ENCODE measurements at regions not wholly inside any gene's neighbourhood (a gene's known extent, or its start where the extent isn't known, plus 50 kb on each side); places are given as distances from the start of the nearest gene placed in this dataset.

DNA sequence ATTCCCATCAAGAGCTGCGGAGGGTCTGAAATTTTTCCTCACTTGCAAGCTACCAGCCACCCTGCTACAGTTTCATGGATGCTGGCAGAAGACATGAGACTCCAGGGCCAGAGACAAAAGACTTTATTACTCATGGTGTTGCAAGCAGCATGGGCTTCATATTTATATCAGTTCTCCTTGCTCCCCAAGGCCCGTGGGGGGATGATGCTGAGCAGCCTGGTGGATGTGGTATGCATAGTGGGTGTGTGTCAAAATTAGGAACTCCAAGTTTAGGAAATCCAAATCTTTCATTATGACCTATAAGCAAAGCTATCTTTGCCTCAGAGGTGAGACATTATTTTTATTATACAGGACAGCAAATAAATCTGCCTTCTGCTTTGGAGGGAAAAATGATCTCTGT lies 105.7 kb upstream of the ALDH1B1 start (continued):
- TF ChIP-seq, protein P1, sequence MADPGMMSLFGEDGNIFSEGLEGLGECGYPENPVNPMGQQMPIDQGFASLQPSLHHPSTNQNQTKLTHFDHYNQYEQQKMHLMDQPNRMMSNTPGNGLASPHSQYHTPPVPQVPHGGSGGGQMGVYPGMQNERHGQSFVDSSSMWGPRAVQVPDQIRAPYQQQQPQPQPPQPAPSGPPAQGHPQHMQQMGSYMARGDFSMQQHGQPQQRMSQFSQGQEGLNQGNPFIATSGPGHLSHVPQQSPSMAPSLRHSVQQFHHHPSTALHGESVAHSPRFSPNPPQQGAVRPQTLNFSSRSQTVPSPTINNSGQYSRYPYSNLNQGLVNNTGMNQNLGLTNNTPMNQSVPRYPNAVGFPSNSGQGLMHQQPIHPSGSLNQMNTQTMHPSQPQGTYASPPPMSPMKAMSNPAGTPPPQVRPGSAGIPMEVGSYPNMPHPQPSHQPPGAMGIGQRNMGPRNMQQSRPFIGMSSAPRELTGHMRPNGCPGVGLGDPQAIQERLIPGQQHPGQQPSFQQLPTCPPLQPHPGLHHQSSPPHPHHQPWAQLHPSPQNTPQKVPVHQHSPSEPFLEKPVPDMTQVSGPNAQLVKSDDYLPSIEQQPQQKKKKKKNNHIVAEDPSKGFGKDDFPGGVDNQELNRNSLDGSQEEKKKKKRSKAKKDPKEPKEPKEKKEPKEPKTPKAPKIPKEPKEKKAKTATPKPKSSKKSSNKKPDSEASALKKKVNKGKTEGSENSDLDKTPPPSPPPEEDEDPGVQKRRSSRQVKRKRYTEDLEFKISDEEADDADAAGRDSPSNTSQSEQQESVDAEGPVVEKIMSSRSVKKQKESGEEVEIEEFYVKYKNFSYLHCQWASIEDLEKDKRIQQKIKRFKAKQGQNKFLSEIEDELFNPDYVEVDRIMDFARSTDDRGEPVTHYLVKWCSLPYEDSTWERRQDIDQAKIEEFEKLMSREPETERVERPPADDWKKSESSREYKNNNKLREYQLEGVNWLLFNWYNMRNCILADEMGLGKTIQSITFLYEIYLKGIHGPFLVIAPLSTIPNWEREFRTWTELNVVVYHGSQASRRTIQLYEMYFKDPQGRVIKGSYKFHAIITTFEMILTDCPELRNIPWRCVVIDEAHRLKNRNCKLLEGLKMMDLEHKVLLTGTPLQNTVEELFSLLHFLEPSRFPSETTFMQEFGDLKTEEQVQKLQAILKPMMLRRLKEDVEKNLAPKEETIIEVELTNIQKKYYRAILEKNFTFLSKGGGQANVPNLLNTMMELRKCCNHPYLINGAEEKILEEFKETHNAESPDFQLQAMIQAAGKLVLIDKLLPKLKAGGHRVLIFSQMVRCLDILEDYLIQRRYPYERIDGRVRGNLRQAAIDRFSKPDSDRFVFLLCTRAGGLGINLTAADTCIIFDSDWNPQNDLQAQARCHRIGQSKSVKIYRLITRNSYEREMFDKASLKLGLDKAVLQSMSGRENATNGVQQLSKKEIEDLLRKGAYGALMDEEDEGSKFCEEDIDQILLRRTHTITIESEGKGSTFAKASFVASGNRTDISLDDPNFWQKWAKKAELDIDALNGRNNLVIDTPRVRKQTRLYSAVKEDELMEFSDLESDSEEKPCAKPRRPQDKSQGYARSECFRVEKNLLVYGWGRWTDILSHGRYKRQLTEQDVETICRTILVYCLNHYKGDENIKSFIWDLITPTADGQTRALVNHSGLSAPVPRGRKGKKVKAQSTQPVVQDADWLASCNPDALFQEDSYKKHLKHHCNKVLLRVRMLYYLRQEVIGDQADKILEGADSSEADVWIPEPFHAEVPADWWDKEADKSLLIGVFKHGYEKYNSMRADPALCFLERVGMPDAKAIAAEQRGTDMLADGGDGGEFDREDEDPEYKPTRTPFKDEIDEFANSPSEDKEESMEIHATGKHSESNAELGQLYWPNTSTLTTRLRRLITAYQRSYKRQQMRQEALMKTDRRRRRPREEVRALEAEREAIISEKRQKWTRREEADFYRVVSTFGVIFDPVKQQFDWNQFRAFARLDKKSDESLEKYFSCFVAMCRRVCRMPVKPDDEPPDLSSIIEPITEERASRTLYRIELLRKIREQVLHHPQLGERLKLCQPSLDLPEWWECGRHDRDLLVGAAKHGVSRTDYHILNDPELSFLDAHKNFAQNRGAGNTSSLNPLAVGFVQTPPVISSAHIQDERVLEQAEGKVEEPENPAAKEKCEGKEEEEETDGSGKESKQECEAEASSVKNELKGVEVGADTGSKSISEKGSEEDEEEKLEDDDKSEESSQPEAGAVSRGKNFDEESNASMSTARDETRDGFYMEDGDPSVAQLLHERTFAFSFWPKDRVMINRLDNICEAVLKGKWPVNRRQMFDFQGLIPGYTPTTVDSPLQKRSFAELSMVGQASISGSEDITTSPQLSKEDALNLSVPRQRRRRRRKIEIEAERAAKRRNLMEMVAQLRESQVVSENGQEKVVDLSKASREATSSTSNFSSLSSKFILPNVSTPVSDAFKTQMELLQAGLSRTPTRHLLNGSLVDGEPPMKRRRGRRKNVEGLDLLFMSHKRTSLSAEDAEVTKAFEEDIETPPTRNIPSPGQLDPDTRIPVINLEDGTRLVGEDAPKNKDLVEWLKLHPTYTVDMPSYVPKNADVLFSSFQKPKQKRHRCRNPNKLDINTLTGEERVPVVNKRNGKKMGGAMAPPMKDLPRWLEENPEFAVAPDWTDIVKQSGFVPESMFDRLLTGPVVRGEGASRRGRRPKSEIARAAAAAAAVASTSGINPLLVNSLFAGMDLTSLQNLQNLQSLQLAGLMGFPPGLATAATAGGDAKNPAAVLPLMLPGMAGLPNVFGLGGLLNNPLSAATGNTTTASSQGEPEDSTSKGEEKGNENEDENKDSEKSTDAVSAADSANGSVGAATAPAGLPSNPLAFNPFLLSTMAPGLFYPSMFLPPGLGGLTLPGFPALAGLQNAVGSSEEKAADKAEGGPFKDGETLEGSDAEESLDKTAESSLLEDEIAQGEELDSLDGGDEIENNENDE (IDR thresholded peaks at IDR 0.05; ENCODE audit: insufficient replicate concordance, low read length) = no peak
- no peak for TF ChIP-seq SAP30 (IDR thresholded peaks at IDR 0.05; ENCODE audit: insufficient read depth, insufficient replicate concordance, low read length)
- no peak for TF ChIP-seq ZNF274 (IDR thresholded peaks at IDR 0.05; ENCODE audit: borderline replicate concordance, extremely low read depth, low read length)
- TF ChIP-seq, protein P2, sequence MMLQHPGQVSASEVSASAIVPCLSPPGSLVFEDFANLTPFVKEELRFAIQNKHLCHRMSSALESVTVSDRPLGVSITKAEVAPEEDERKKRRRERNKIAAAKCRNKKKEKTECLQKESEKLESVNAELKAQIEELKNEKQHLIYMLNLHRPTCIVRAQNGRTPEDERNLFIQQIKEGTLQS (IDR thresholded peaks at IDR 0.05; ENCODE audit: insufficient read depth, low read depth, low read length) = no peak
- TF ChIP-seq CBX8 (IDR thresholded peaks at IDR 0.05; ENCODE audit: borderline replicate concordance, low read depth, low read length) = no peak
- TF ChIP-seq RXRA (IDR thresholded peaks at IDR 0.05; ENCODE audit: insufficient read depth, low read depth, low read length) = no peak
- no peak for TF ChIP-seq SRF (IDR thresholded peaks at IDR 0.05; ENCODE audit: low read depth, low read length)
- no peak for TF ChIP-seq SIN3A (conservative IDR thresholded peaks at IDR 0.05 in 1 of 2, IDR thresholded peaks at IDR 0.05 in 1 of 2; ENCODE audit: low read depth in 1 of 2, low read length in 2 of 2)
- TF ChIP-seq CHD1 (IDR thresholded peaks at IDR 0.05; ENCODE audit: low read depth, low read length) = no peak
- TF ChIP-seq, protein P3, sequence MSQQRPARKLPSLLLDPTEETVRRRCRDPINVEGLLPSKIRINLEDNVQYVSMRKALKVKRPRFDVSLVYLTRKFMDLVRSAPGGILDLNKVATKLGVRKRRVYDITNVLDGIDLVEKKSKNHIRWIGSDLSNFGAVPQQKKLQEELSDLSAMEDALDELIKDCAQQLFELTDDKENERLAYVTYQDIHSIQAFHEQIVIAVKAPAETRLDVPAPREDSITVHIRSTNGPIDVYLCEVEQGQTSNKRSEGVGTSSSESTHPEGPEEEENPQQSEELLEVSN (IDR thresholded peaks at IDR 0.05) = no peak
- no peak for TF ChIP-seq POLR2A (IDR thresholded peaks at IDR 0.05; ENCODE audit: control extremely low read depth in 1 of 2, low read depth in 2 of 2, low read length in 2 of 2)

All from H1 (cell line).